ENCODE measurements at regions not wholly inside any gene's neighbourhood (a gene's known extent, or its start where the extent isn't known, plus 50 kb on each side); places are given as distances from the start of the nearest gene placed in this dataset.

DNA sequence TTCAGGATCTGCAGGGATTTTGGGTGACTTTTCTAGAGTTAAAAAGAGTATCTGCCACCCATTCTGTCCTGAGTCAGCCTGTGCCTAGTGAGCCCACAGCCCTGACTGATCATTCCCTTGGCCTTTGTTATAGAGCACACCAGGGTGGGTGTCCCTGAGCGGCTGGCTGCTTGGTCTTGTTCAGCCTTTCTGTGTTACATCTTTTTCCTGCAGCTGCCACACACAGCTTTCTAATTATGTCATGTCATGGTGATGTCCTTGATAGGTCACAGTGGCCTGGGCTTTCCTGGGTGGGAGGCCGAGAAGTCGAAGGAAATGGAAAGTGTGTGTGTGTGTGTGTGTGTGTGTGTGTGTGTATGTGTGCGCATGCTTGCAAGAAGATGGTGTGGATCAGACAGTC is 293.2 kb upstream of the CRY1 start:
- no peak overlapping the region for H3K4me3 Mint-ChIP-seq
- H3K36me3 Mint-ChIP-seq, result peaks cover 22% of the 10 kb centered on the region
- peak; percentile 51 for DNase-seq
- H3K9me3 Mint-ChIP-seq, result peaks cover 15% of the 10 kb centered on the region
- H3K27ac Mint-ChIP-seq, result peak overlapping the region; percentile 66
- H3K4me1 Mint-ChIP-seq, result peaks cover 61% of the 10 kb centered on the region
- no peaks in the 10 kb centered on the region for H3K27me3 Mint-ChIP-seq

DNA sequence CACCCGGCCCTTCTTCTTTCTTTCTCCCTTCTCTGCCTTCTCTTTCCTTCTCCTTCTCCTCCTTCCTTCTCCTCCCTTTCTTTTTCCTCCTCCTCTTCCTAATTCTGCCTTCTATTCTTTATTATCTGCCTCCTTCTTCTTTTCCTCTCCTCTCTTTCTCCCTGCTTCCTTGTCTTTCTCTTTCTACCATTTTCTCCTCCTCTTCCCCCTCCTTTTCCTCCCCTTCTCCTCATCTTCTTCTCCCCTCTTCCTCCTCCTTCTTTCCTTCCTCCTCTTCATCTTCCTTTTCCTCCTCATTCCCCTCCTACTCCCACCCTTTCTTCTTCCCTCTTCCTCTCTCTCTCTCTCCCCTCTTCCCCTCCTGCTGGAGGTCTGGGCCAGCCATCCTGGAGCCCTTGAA is 294.9 kb upstream of the CRY1 start:
- peaks cover 72% of the 10 kb centered on the region for H3K4me1 Mint-ChIP-seq
- peaks cover 22% of the 10 kb centered on the region for H3K36me3 Mint-ChIP-seq
- H3K27ac Mint-ChIP-seq, result peak overlapping the region; percentile 43
- H3K9me3 Mint-ChIP-seq, result peaks cover 15% of the 10 kb centered on the region
- H3K4me3 Mint-ChIP-seq, result no peak overlapping the region
- no peak for DNase-seq
- H3K27me3 Mint-ChIP-seq, result no peaks in the 10 kb centered on the region

DNA sequence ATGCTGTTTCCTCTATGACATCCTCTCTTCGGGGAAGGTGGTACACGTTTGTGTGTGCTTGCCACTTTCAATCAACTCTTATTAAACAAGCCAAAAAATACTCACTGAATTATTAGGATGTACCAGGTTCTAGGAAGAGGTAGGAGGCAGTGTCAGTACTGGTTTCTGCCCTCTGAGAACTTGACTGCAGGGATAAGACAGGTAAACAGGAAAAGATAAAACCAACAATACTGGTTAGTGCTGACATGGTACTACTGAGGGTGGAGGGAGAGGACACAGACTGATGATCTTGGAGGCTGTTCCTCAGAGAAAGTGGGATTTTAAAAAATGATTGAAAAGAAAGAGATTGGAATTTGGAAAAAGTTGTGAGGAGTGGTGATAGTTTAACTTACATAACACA is 295.2 kb upstream of the PWP1 start:
- H3K4me3 Mint-ChIP-seq, result no peak overlapping the region
- H3K9me3 Mint-ChIP-seq, result peaks cover 15% of the 10 kb centered on the region
- peaks cover 22% of the 10 kb centered on the region for H3K36me3 Mint-ChIP-seq
- H3K27ac Mint-ChIP-seq, result peak overlapping the region; percentile 2
- H3K27me3 Mint-ChIP-seq, result no peaks in the 10 kb centered on the region
- no peak for DNase-seq
- H3K4me1 Mint-ChIP-seq, result peaks cover 82% of the 10 kb centered on the region

DNA sequence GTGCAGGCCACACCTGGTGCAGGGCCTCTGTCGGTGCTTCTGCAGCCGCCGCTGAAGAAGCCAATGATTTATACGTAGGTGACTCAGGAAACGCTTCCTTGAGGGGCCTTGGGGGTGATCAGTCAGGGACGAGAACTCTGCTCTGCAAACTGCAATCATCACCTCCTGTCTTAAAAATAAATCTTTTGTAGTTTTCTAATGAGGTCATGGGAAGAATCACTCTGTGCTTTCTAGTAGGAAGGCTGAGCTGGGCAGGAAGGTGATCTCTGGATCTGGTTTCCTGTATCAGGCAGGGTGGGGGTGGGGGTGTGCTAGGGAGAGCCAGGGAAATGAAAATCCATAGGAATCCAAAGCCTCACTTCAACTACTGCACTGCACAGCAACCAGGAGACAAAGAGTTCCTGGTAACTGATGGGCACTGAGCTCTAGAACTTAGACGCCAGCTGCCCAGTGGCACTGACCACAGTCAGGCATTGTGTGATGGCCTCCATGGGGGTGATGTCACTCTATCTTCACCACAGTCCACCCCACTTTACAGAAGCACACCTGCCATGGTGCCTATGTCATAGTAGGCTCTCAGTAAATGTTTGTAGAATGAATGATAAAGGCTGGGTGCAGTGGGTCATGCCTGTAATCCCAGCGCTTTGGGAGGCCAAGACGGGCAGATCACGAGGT is 292.4 kb upstream of the PWP1 start:
- peak overlapping the region; percentile 8 for H3K4me3 Mint-ChIP-seq
- peaks cover 77% of the 10 kb centered on the region for H3K4me1 Mint-ChIP-seq
- peaks cover 16% of the 10 kb centered on the region for H3K36me3 Mint-ChIP-seq
- H3K27me3 Mint-ChIP-seq, result no peaks in the 10 kb centered on the region
- DNase-seq, result no peak
- H3K9me3 Mint-ChIP-seq, result peaks cover 14% of the 10 kb centered on the region
- peak overlapping the region; percentile 55 for H3K27ac Mint-ChIP-seq

DNA sequence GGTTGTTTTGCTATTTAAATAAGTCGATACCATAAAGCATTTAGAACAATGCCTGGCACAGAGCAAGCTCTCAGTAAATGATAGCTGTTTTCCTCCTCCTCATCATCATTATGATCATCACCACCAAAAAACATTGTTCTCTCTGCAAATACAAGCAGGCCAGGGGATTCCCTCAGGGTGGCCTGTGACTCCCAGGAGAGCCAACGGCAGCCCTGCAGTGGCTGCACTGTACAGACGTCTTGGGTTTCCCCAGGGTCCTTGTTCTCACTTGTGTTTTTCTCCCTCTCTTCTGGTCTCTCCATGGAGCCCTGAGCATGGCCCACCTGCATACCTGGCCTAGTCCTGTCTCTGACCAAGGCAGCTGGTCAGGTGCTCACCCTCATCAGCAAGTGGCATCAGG is 290.9 kb upstream of the PWP1 start:
- peaks cover 63% of the 10 kb centered on the region for H3K4me1 Mint-ChIP-seq
- no peaks in the 10 kb centered on the region for H3K27me3 Mint-ChIP-seq
- no peak overlapping the region for H3K4me3 Mint-ChIP-seq
- H3K9me3 Mint-ChIP-seq, result peaks cover 3% of the 10 kb centered on the region
- DNase-seq, result no peak
- no peak overlapping the region for H3K27ac Mint-ChIP-seq
- peaks cover 3% of the 10 kb centered on the region for H3K36me3 Mint-ChIP-seq

GRCh38 chr12:107395817-107396216 is 289.8 kb upstream of the PWP1 start:
- no peak for DNase-seq
- Mint-ChIP-seq H3K4me3 (no peak overlapping the region), H3K4me1 (peaks cover 61% of the 10 kb centered on the region), H3K27ac (no peak overlapping the region), H3K9me3 (no peaks in the 10 kb centered on the region), H3K36me3 (no peaks in the 10 kb centered on the region), H3K27me3 (no peaks in the 10 kb centered on the region)

GRCh38 chr12:107396991-107397390 is 288.6 kb upstream of the PWP1 start:
- H3K9me3 Mint-ChIP-seq, result no peaks in the 10 kb centered on the region
- H3K27me3 Mint-ChIP-seq, result no peaks in the 10 kb centered on the region
- peaks cover 62% of the 10 kb centered on the region for H3K4me1 Mint-ChIP-seq
- no peak overlapping the region for H3K27ac Mint-ChIP-seq
- DNase-seq, result no peak
- H3K4me3 Mint-ChIP-seq, result no peak overlapping the region
- H3K36me3 Mint-ChIP-seq, result no peaks in the 10 kb centered on the region

- Mint-ChIP-seq H3K4me3 (no peak overlapping the region), H3K27me3 (no peaks in the 10 kb centered on the region), H3K9me3 (no peaks in the 10 kb centered on the region), H3K4me1 (peaks cover 60% of the 10 kb centered on the region), H3K27ac (peak overlapping the region; percentile 6), H3K36me3 (no peaks in the 10 kb centered on the region)
- no peak for DNase-seq
Observed at GRCh38 chr12:107397890-107398500, 287.6 kb upstream of the PWP1 start.

DNA sequence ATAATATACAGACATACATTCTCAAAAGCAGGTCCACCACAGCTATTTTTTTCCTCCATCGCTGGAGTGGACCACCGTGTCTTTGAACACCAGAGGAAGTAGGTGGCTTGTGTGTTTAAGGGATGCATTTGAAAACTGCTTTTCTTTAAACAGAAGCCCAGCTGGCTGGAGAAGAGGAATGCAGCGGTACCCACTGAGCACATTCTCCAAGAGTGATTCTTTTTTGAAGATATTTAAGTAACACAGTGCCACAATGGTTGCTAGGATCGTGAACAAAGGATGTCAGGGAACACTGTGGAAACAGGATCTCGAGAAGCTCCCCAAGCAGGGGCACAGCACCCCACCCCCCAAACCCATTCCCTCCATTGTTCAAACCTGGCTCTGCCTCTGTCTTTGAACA is 286.6 kb upstream of the PWP1 start:
- H3K4me1 Mint-ChIP-seq, result peaks cover 51% of the 10 kb centered on the region
- H3K27ac Mint-ChIP-seq, result no peak overlapping the region
- no peak for DNase-seq

GRCh38 chr12:107400686-107401447 is 284.7 kb upstream of the PWP1 start:
- H3K27ac Mint-ChIP-seq, result no peak overlapping the region

More for the DNA sequence above, 286.6 kb upstream of the PWP1 start:
- no peaks in the 10 kb centered on the region for H3K27me3 Mint-ChIP-seq
- no peak overlapping the region for H3K4me3 Mint-ChIP-seq
- H3K9me3 Mint-ChIP-seq, result no peaks in the 10 kb centered on the region
- H3K36me3 Mint-ChIP-seq, result no peaks in the 10 kb centered on the region

DNA sequence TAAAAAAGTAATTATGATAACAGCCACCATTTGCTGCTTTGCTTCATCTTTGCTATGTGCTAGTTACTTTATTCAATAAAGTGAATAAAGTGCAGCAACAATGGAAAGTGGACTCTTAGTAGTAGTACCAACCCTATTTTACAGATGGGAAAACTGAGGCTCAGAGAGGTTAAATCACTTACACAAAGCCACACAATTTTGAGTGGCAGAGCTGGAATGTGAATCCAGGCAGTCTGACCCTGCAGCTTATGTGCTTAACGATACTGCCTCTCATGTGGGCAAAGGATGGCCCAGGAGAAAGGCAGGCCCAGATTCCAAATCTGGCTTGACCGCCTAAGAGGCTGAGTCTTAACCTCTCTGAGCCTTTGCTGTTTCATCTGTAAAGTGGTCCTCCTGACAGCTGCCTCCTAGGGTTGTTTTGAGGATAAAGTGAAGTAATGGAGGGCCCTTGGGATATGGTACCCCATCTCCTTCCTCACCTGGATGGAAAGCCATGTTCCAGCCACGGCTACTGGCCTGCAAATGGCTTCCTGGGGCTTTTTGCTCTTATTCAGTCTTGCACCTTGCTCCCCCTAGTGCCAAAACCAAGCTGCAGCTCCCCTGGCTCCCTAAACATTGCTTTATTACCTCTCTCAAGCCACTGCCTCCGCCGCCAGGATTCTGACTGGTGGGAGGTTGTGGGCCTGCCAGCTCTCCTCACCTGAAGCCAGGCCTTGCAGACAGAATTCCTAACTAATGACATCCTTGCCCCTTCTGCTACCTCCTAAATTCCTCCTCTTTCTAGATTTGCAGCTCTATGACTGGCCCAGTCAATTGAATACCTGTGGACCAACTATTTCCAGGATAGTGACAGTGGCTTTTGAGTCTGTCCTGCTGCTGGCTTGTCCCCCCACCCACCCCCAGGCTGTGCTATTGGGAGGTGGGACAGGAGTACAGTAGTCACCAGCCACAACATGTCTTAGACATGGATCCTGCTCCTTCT is 283.3 kb upstream of the PWP1 start:
- no peaks in the 10 kb centered on the region for H3K27me3 Mint-ChIP-seq
- H3K9me3 Mint-ChIP-seq, result no peaks in the 10 kb centered on the region
- H3K4me1 Mint-ChIP-seq, result peaks cover 38% of the 10 kb centered on the region
- H3K4me3 Mint-ChIP-seq, result no peak overlapping the region
- H3K27ac Mint-ChIP-seq, result no peak overlapping the region
- peak; percentile 57 for DNase-seq
- no peaks in the 10 kb centered on the region for H3K36me3 Mint-ChIP-seq

More at GRCh38 chr12:107400686-107401447, 284.7 kb upstream of the PWP1 start:
- no peaks in the 10 kb centered on the region for H3K9me3 Mint-ChIP-seq
- H3K4me1 Mint-ChIP-seq, result peaks cover 48% of the 10 kb centered on the region
- H3K4me3 Mint-ChIP-seq, result no peak overlapping the region
- no peaks in the 10 kb centered on the region for H3K27me3 Mint-ChIP-seq
- no peaks in the 10 kb centered on the region for H3K36me3 Mint-ChIP-seq
- DNase-seq, result peak; percentile 12

GRCh38 chr12:107404981-107405380 is 280.6 kb upstream of the PWP1 start:
- Mint-ChIP-seq H3K36me3 (no peaks in the 10 kb centered on the region), H3K4me1 (peaks cover 30% of the 10 kb centered on the region), H3K27ac (no peak overlapping the region), H3K27me3 (no peaks in the 10 kb centered on the region), H3K4me3 (no peak overlapping the region), H3K9me3 (no peaks in the 10 kb centered on the region)
- peak; percentile 17 for DNase-seq

DNA sequence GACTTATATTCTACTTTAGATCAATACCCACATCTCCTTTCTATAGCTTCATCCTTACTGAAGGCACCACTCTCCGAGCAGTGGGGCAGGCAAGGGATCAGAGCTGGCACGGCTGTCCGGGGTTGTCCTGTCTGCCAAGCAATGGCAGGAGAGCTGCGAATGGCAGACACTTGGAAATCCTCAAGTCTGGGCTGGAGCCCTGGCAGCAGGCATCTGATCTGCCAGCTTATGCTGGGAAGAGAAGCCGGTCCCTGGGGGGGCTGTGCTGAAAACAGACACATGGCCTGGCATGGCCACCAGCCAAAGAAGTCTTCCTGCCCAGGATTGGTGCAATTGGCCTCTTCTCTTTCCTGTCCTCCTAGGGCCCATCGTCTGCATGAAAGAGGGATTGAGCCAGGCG is 280.2 kb upstream of the PWP1 start:
- no peak for DNase-seq
- no peak overlapping the region for H3K4me3 Mint-ChIP-seq
- H3K27me3 Mint-ChIP-seq, result no peaks in the 10 kb centered on the region
- H3K27ac Mint-ChIP-seq, result no peak overlapping the region
- peaks cover 28% of the 10 kb centered on the region for H3K4me1 Mint-ChIP-seq
- H3K36me3 Mint-ChIP-seq, result no peaks in the 10 kb centered on the region
- H3K9me3 Mint-ChIP-seq, result no peaks in the 10 kb centered on the region

DNA sequence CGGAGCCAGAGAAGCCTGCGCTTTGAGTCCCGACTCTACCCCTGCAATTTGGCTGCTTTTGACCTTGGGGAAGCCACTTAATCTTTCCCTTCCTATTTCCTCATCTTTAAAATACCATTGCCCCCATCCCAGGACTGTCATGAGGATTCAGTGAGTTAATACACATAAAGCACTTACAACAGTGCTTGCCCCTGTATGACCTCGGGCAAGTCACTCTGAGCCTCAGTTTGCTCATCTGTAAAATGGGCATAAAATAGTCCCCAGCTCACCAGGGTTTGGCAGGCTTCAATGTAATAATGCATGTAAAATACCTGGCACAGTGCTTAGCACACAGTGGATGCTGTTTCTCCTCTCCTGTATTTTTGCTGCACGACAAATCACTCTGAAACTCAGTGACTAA is 278.7 kb upstream of the PWP1 start:
- no peaks in the 10 kb centered on the region for H3K9me3 Mint-ChIP-seq
- no peaks in the 10 kb centered on the region for H3K27me3 Mint-ChIP-seq
- no peak overlapping the region for H3K4me3 Mint-ChIP-seq
- H3K4me1 Mint-ChIP-seq, result peaks cover 16% of the 10 kb centered on the region
- H3K36me3 Mint-ChIP-seq, result no peaks in the 10 kb centered on the region
- no peak for DNase-seq
- H3K27ac Mint-ChIP-seq, result no peak overlapping the region
